ENCODE measurements at regions not wholly inside any gene's neighbourhood (a gene's known extent, or its start where the extent isn't known, plus 50 kb on each side); places are given as distances from the start of the nearest gene placed in this dataset.

DNA sequence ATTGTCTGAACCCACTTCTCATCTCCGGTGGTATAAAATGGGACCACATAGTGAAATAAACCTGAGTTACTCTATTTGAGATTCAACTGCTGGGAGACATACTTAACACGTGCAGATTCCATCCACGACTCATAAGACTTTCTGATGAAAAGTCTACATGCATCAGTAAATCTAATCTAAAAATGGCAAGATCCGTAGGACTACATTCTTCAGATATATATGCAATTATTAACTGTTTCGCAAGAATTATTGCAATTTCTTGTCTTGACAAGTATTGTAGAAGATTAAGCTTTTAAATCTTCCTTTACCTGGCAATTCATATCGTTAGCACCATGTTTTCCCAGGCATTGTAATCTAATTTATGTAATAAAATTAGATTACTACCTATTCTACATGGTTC lies 718.7 kb upstream of the CBLB start:
- no peak overlapping the region for H2AFZ ChIP-seq
- H3K36me3 ChIP-seq (ENCODE audit: control insufficient read depth, insufficient read depth, low read length) = no peaks in the 10 kb centered on the region
- peaks cover 6% of the 10 kb centered on the region for H3K4me1 ChIP-seq
- no peak overlapping the region for H3K9ac ChIP-seq
- TF ChIP-seq, protein P1, sequence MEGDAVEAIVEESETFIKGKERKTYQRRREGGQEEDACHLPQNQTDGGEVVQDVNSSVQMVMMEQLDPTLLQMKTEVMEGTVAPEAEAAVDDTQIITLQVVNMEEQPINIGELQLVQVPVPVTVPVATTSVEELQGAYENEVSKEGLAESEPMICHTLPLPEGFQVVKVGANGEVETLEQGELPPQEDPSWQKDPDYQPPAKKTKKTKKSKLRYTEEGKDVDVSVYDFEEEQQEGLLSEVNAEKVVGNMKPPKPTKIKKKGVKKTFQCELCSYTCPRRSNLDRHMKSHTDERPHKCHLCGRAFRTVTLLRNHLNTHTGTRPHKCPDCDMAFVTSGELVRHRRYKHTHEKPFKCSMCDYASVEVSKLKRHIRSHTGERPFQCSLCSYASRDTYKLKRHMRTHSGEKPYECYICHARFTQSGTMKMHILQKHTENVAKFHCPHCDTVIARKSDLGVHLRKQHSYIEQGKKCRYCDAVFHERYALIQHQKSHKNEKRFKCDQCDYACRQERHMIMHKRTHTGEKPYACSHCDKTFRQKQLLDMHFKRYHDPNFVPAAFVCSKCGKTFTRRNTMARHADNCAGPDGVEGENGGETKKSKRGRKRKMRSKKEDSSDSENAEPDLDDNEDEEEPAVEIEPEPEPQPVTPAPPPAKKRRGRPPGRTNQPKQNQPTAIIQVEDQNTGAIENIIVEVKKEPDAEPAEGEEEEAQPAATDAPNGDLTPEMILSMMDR (IDR thresholded peaks at IDR 0.05) = no peak
- no peak overlapping the region for H3K27ac ChIP-seq
- no peak overlapping the region for H3K4me2 ChIP-seq (ENCODE audit: low read length)
- no peaks in the 10 kb centered on the region for H3K9me3 ChIP-seq (ENCODE audit: control insufficient read depth, low read length)
- H3K4me3 ChIP-seq (ENCODE audit: low read depth, low read length) = no peak overlapping the region
- H3K79me2 ChIP-seq = no peaks in the 10 kb centered on the region
- no peaks in the 10 kb centered on the region for H3K27me3 ChIP-seq (ENCODE audit: control insufficient read depth, insufficient read depth, low read length)

DNA sequence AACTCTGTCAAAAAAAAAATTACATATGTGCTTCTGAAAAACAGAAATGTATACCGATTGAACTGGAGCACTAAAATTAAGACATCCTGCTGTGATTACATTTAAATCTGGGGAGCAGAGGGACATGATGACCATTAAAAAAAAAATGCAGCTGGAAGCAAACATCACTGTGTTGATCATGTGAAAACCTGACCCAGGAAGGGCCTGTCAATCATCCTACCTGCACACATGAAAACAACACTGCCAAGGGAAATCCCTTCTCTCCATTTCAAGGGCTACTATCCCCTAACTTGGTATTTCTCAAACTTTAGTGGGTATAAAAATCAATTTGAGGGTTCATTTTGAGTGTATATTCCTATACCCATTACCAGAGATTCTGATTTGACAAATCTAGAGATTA lies 719.9 kb upstream of the CBLB start:
- H3K27me3 ChIP-seq (ENCODE audit: control insufficient read depth, insufficient read depth, low read length) = no peaks in the 10 kb centered on the region
- no peak overlapping the region for H3K27ac ChIP-seq
- H3K9ac ChIP-seq = no peak overlapping the region
- no peak overlapping the region for H3K4me2 ChIP-seq (ENCODE audit: low read length)
- TF ChIP-seq, protein P1 (IDR thresholded peaks at IDR 0.05) = no peak
- H3K79me2 ChIP-seq = no peaks in the 10 kb centered on the region
- peaks cover 6% of the 10 kb centered on the region for H3K4me1 ChIP-seq
- no peak overlapping the region for H2AFZ ChIP-seq
- no peaks in the 10 kb centered on the region for H3K9me3 ChIP-seq (ENCODE audit: control insufficient read depth, low read length)
- H3K4me3 ChIP-seq (ENCODE audit: low read depth, low read length) = no peak overlapping the region
- H3K36me3 ChIP-seq (ENCODE audit: control insufficient read depth, insufficient read depth, low read length) = no peaks in the 10 kb centered on the region

DNA sequence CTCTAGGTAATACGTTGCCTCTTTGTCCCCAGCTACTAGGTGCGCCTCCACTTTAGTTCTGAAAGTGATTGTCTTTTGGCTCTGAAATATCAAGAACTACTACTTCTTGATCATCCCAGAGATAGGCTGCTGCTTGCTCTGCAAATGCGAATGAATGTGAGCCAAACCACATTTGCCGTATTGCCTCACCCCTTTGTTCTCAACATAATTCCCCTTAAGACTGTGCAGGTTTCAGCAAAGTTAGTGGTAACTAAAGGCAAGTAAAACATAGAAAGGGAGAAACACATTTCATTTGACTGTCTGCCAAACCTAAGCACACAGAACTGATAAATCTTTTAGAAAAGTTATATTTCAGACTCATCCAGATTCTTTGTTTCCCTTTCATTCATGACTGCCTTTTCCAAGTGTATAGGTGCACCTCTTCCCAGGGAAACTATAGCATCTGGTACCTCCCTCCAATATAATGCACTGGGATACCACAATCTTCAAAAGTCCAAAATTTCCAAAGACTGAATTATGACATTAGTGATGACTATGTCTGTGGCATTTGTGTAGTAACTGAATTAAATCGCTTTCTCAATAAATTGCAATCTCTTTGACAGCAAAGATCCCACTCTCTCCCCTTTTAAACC lies 720.6 kb upstream of the CBLB start:
- Histone ChIP-seq H3K27me3 (ENCODE audit: control insufficient read depth, insufficient read depth, low read length) (no peaks in the 10 kb centered on the region), H3K4me3 (ENCODE audit: low read depth, low read length) (no peak overlapping the region), H3K4me2 (ENCODE audit: low read length) (no peak overlapping the region), H3K9ac (no peak overlapping the region), H3K79me2 (no peaks in the 10 kb centered on the region), H3K4me1 (peaks cover 6% of the 10 kb centered on the region), H3K9me3 (ENCODE audit: control insufficient read depth, low read length) (no peaks in the 10 kb centered on the region), H2AFZ (peak overlapping the region; percentile 46), H3K36me3 (ENCODE audit: control insufficient read depth, insufficient read depth, low read length) (no peaks in the 10 kb centered on the region), H3K27ac (no peak overlapping the region)
- TF ChIP-seq, protein P1 (IDR thresholded peaks at IDR 0.05) = no peak

DNA sequence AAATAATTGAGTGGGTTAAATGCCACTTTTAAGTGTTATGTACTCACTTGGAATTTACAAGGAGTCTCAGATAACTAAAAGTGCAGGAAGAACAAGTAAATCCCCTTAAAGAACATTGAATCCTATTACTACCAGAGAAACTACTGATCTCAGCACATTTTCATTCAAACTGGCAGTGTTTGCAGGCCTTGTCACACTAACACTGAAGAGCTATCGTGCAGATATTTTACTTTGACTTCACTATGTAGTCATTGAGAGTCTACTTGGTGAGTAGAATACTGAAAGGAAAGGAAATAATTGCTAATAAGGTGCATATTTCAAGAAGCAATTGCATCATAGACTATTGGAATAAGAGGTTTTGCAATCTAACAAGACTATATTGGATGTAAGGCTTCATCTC lies 721.4 kb upstream of the CBLB start:
- Histone ChIP-seq H3K27me3 (ENCODE audit: control insufficient read depth, insufficient read depth, low read length) (no peaks in the 10 kb centered on the region), H3K4me1 (peaks cover 6% of the 10 kb centered on the region), H2AFZ (peak overlapping the region; percentile 41), H3K27ac (no peak overlapping the region), H3K4me3 (ENCODE audit: low read depth, low read length) (no peak overlapping the region), H3K9ac (no peak overlapping the region), H3K36me3 (ENCODE audit: control insufficient read depth, insufficient read depth, low read length) (no peaks in the 10 kb centered on the region), H3K79me2 (no peaks in the 10 kb centered on the region), H3K9me3 (ENCODE audit: control insufficient read depth, low read length) (no peaks in the 10 kb centered on the region), H3K4me2 (ENCODE audit: low read length) (no peak overlapping the region)
- TF ChIP-seq, protein P1 (IDR thresholded peaks at IDR 0.05) = no peak

DNA sequence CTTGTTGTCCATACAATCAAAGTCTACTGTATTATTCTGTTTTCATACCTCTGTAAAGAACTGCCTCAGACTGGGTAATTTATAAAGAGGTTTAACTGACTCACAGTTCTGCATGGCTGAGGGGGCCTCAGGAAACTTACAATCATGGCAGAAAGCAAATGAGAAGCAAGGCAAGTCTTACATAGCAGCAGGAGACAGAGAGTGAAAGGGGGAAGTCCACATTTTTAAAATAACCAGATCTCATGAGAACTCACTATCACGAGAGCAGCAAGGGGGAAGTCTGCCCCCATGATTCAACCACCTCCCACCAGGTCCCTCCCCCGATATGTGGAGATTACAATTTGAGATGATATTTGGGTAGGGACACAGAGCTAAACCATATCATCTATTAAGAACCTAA lies 724.6 kb upstream of the CBLB start:
- TF ChIP-seq, protein P1 (IDR thresholded peaks at IDR 0.05) = no peak
- H3K9ac ChIP-seq = no peak overlapping the region
- no peaks in the 10 kb centered on the region for H3K79me2 ChIP-seq
- no peaks in the 10 kb centered on the region for H3K9me3 ChIP-seq (ENCODE audit: control insufficient read depth, low read length)
- H3K27me3 ChIP-seq (ENCODE audit: control insufficient read depth, insufficient read depth, low read length) = no peaks in the 10 kb centered on the region
- H3K36me3 ChIP-seq (ENCODE audit: control insufficient read depth, insufficient read depth, low read length) = no peaks in the 10 kb centered on the region
- no peak overlapping the region for H2AFZ ChIP-seq
- no peak overlapping the region for H3K27ac ChIP-seq
- no peak overlapping the region for H3K4me3 ChIP-seq (ENCODE audit: low read depth, low read length)
- H3K4me2 ChIP-seq (ENCODE audit: low read length) = no peak overlapping the region
- H3K4me1 ChIP-seq = peaks cover 6% of the 10 kb centered on the region

All from parathyroid adenoma (tissue), 2 donors.